AG09319 (cell line): ENCODE measurements at regions not wholly inside any gene's neighbourhood (a gene's known extent, or its start where the extent isn't known, plus 50 kb on each side); places are given as distances from the start of the nearest gene placed in this dataset.
"Not testable (repeated sequence)": the region's sequence is repeated elsewhere in the genome, so short reads cannot be mapped to it uniquely, and the experiment has no call there.

Experiments used
- DNase-seq: peaks from one replicate; pipeline ENCODE4 v3.0.0-alpha.2; 2010; ENCODE audit warnings: low read depth; ENCODE audit errors: extremely low read depth
- TF ChIP-seq, protein P1 (sequence below): IDR thresholded peaks from 2 replicates; pipeline ENCODE4 v1.5.1; 2011; ENCODE audit warnings: low read depth, mild to moderate bottlenecking, inconsistent platforms, low read length, moderate library complexity

DNA sequence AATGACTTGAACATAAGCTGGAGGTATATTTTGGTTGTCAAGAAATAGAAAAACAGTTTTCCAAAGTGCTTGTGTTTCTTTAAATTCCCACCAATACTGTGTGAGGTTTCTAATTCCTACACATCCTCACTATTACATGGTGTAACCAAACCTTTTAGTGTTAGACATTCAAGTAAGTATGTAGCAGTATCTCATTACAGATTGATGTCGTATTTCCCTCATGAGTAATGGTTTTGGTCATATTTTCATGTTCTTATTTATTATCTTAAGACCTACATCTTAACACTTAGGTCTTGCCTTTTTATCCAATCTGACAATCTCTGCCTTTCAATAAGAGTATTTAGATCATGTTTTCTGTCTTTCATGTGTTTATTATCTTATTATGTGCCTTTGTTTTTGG lies 253.7 kb upstream of the ANXA10 start:
- TF ChIP-seq, protein P1, sequence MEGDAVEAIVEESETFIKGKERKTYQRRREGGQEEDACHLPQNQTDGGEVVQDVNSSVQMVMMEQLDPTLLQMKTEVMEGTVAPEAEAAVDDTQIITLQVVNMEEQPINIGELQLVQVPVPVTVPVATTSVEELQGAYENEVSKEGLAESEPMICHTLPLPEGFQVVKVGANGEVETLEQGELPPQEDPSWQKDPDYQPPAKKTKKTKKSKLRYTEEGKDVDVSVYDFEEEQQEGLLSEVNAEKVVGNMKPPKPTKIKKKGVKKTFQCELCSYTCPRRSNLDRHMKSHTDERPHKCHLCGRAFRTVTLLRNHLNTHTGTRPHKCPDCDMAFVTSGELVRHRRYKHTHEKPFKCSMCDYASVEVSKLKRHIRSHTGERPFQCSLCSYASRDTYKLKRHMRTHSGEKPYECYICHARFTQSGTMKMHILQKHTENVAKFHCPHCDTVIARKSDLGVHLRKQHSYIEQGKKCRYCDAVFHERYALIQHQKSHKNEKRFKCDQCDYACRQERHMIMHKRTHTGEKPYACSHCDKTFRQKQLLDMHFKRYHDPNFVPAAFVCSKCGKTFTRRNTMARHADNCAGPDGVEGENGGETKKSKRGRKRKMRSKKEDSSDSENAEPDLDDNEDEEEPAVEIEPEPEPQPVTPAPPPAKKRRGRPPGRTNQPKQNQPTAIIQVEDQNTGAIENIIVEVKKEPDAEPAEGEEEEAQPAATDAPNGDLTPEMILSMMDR: no peak
- DNase-seq: no peak

DNA sequence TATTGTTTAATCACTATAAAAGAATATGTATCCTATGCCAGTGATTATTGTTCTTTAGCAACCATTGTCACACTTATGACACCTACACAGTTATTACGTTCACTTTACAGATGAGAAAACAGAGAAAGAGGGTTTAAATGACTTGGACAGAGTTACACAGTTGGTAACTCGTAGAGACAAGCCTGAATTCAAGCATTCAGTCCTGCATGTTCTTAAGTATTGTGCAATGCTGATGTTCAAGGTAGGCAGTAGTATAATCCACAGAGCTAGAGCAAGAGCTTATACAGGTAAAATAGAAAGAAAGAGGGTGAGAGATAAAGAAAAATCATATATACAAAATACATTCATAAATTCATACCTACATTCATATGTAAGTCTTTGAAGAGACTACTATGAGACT lies 249.8 kb upstream of the ANXA10 start:
- no peak for DNase-seq

DNA sequence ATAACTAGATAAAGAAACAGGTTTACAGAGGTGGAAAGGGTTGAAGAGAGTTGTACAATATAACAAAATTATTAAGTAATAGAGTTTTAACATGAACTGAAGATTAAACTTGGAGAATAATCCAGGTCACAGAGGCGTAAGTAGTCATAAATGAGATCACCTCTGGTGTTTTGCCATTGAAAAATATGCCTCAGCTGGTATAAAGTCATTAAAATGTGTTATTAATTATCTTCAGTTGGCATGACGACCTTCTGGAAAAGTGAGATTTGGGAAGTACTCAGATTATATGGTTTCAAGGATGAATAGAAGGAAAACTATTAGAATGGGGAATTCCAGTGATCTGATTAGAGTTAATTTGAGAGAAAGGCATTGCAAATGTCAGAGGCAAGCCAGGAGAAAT lies 237.5 kb upstream of the ANXA10 start:
- DNase-seq: no peak
- TF ChIP-seq, protein P1: no peak

More for the DNA sequence above, 249.8 kb upstream of the ANXA10 start:
- TF ChIP-seq, protein P1: no peak

DNA sequence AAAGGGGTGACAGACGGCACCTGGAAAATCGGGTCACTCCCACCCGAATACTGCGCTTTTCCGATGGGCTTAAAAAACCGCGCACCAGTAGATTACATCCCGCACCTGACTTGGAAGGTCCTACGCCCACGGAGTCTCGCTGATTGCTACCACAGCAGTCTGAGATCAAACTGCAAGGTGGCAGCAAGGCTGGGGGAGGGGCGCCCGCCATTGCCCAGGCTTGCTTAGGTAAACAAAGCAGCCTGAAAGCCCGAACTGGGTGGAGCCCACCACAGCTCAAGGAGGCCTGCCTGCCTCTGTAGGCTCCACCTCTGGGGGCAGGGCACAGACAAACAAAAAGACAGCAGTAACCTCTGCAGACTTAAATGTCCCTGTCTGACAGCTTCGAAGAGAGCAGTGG lies 234.2 kb upstream of the ANXA10 start:
- DNase-seq: not testable (repeated sequence)

DNA sequence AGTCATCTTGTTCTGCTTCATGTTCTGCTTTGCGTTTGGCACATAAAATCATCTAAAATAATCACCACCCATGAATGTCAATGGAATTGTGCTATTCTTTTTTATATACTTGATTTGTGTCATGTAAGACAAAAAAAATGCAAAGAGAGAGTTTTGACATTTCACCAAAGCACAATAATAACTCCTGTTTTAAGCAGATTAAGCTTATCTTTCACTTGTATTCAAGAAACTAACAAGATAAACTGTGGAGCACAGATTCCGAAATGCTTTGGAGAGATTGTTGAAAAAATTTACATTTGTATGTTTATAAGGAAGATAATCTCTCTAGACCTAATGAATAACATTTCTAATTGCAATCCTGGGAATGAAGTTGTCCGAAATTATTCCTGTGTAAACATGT lies 225.1 kb upstream of the ANXA10 start:
- TF ChIP-seq, protein P1: no peak
- no peak for DNase-seq

DNA sequence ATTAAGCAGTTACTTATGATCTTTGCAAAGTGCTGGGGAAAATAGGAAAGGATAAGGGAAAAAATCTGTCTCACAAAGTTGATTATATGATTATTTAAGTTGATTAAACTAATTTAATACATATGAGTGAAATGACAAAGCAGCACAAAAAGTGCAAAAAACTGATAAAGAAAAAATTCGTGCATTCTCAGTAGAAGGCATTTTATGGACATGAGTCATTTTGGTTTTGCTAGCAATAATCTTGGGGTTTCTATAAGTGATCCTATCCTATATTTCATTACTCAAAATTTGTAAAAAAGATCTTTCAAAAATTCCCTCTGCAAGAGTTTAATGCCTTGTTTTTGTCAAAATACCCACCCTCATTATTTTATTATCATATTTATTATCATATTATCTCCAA lies 224.2 kb upstream of the ANXA10 start:
- TF ChIP-seq, protein P1: no peak
- no peak for DNase-seq

DNA sequence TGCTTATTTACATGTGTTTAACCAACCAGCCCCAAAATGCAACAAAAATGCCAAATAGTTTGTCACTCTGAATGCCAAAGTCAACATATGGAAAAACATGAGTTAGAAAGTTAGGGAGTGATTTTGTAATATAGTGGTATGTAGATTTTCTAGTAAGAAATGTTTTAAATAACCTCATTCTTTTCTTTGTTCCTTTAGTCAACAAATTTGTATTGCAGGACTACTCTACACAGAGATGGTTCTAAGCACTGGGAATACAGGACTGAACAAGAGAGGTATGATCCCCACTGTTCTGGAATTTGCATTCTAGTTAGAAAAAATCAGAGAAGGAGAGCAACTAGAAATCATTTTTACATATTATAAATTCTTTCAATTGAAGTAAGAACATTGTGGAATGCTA lies 218.8 kb upstream of the ANXA10 start:
- DNase-seq: no peak
- TF ChIP-seq, protein P1: no peak

DNA sequence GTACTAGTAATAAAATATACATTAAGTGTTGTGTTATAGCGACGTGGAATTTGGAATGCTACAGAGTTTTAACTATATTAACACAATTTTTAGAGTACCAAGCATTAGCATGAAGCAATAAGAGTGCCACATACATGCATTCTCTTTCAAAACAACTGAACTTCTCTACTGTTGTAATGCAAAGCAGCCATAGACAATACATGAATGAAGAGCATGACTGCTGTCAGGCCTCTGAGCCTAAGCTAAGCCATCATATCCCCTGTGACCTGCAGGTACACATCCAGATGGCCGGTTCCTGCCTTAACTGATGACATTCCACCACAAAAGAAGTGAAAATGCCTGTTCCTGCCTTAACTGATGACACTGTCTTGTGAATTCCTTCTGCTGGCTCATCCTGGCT lies 216.2 kb upstream of the ANXA10 start:
- not testable (repeated sequence) for DNase-seq

DNA sequence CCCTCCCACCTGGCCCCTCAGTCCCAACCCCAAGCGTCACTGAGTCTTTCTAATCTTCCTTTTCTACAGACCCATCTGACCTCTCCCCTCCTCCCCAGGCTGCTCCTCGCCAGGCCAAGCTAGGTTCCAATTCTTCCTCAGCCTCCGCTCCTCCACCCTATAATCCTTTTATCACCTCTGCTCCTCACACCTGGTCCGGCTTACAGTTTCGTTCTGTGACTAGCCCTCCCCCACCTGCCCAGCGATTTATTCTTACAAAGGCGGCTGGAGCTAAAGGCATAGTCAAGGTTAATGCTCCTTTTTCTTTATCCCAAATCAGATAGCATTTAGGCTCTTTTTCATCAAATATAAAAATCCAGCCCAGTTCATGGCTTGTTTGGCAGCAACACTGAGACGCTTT lies 214.5 kb upstream of the ANXA10 start:
- not testable (repeated sequence) for DNase-seq
